ENCODE measurements at regions not wholly inside any gene's neighbourhood (a gene's known extent, or its start where the extent isn't known, plus 50 kb on each side); places are given as distances from the start of the nearest gene placed in this dataset.

DNA sequence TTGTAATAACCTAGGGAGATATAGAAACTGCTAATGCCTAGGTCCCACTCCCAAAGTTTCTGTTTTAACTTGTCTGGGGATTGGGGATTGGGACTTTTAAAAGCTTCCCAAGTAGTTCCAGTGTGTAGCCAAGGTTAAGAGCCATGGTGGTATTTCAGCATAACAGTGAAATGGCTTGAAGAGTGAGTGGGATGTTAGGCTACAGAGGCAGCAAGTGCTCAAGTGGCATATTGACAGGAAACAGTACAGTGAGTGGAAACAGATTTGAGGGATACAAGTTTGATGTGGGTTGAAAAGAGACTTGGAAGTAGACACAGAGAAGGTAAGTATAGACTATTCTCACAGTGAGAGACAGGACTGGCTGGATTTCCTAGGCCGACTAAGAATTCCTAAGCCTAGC, 217.6 kb upstream of the CNKSR2 start:
- Histone ChIP-seq H2AFZ (ENCODE audit: low read length) (no peak overlapping the region), H3K27ac (ENCODE audit: insufficient read depth, low read length) (no peak overlapping the region), H3K27me3 (ENCODE audit: control insufficient read depth, insufficient read depth, low read length) (no peaks in the 10 kb centered on the region), H4K20me1 (ENCODE audit: control insufficient read depth, extremely low read depth, insufficient read depth, low read length) (no peaks in the 10 kb centered on the region), H3K4me3 (replicated peaks in 1 of 4; ENCODE audit: control extremely low read depth in 1 of 4, insufficient read depth in 1 of 4, low read depth in 3 of 4, low read length in 4 of 4) (no peak overlapping the region), H3K79me2 (ENCODE audit: control insufficient read depth, insufficient read depth, low read length) (no peaks in the 10 kb centered on the region), H3K9me3 (ENCODE audit: control insufficient read depth, insufficient read depth, low read depth, low read length) (no peaks in the 10 kb centered on the region), H3K36me3 (ENCODE audit: control insufficient read depth, insufficient read depth, low read length) (no peaks in the 10 kb centered on the region), H3K4me1 (ENCODE audit: control insufficient read depth, extremely low read depth, insufficient read depth, low read length) (no peaks in the 10 kb centered on the region), H3K9ac (ENCODE audit: insufficient read depth, low read length) (no peak overlapping the region), H3K4me2 (ENCODE audit: extremely low read depth, insufficient read depth, low read length) (no peak overlapping the region)
- no peak for DNase-seq (ENCODE audit: low read depth in 2 of 2)
- TF ChIP-seq EZH2 (IDR thresholded peaks at IDR 0.05; ENCODE audit: low read length, missing control alignments) (no peak), CTCF (conservative IDR thresholded peaks at IDR 0.05 in 1 of 2, IDR thresholded peaks at IDR 0.05 in 1 of 2; ENCODE audit: low read depth in 1 of 2, low read length in 2 of 2) (no peak)

DNA sequence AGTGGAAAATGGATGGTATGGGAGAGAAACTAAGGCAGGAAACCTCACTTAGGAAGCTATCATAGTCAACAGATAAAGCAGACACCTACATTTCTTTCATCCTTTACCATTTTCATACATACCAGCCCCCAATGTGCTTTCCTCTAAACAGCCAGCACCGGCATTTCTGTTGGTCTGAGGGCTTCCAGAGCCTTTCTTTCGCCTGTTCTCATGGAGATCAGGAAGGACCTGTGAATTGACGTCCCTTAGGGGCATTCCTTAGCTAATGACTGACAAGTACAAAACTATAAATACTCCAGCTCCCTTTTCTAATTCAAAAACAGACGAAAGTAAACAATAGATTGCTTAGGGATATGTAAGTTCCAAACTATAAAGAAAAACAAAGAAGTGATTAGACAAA, 215.5 kb upstream of the CNKSR2 start:
- TF ChIP-seq EZH2 (IDR thresholded peaks at IDR 0.05; ENCODE audit: low read length, missing control alignments) = no peak
- TF ChIP-seq CTCF (conservative IDR thresholded peaks at IDR 0.05 in 1 of 2, IDR thresholded peaks at IDR 0.05 in 1 of 2; ENCODE audit: low read depth in 1 of 2, low read length in 2 of 2) = no peak
- Histone ChIP-seq H3K27ac (ENCODE audit: insufficient read depth, low read length) (no peak overlapping the region), H3K9ac (ENCODE audit: insufficient read depth, low read length) (no peak overlapping the region), H3K4me1 (ENCODE audit: control insufficient read depth, extremely low read depth, insufficient read depth, low read length) (no peaks in the 10 kb centered on the region), H2AFZ (ENCODE audit: low read length) (no peak overlapping the region), H4K20me1 (ENCODE audit: control insufficient read depth, extremely low read depth, insufficient read depth, low read length) (no peaks in the 10 kb centered on the region), H3K4me2 (ENCODE audit: extremely low read depth, insufficient read depth, low read length) (no peak overlapping the region), H3K4me3 (replicated peaks in 1 of 4; ENCODE audit: control extremely low read depth in 1 of 4, insufficient read depth in 1 of 4, low read depth in 3 of 4, low read length in 4 of 4) (no peak overlapping the region), H3K27me3 (ENCODE audit: control insufficient read depth, insufficient read depth, low read length) (no peaks in the 10 kb centered on the region), H3K9me3 (ENCODE audit: control insufficient read depth, insufficient read depth, low read depth, low read length) (no peaks in the 10 kb centered on the region), H3K36me3 (ENCODE audit: control insufficient read depth, insufficient read depth, low read length) (no peaks in the 10 kb centered on the region), H3K79me2 (ENCODE audit: control insufficient read depth, insufficient read depth, low read length) (no peaks in the 10 kb centered on the region)
- no peak for DNase-seq (ENCODE audit: low read depth in 2 of 2)

- no peak overlapping the region for H3K27ac ChIP-seq (ENCODE audit: insufficient read depth, low read length)
- no peaks in the 10 kb centered on the region for H4K20me1 ChIP-seq (ENCODE audit: control insufficient read depth, extremely low read depth, insufficient read depth, low read length)
- no peaks in the 10 kb centered on the region for H3K9me3 ChIP-seq (ENCODE audit: control insufficient read depth, insufficient read depth, low read depth, low read length)
- no peak for TF ChIP-seq CTCF (conservative IDR thresholded peaks at IDR 0.05 in 1 of 2, IDR thresholded peaks at IDR 0.05 in 1 of 2; ENCODE audit: low read depth in 1 of 2, low read length in 2 of 2)
- TF ChIP-seq EZH2 (IDR thresholded peaks at IDR 0.05; ENCODE audit: low read length, missing control alignments) = no peak
- H2AFZ ChIP-seq (ENCODE audit: low read length) = no peak overlapping the region
- no peak overlapping the region for H3K4me3 ChIP-seq (replicated peaks in 1 of 4; ENCODE audit: control extremely low read depth in 1 of 4, insufficient read depth in 1 of 4, low read depth in 3 of 4, low read length in 4 of 4)
- H3K36me3 ChIP-seq (ENCODE audit: control insufficient read depth, insufficient read depth, low read length) = no peaks in the 10 kb centered on the region
- H3K4me2 ChIP-seq (ENCODE audit: extremely low read depth, insufficient read depth, low read length) = peak overlapping the region; percentile 25
- no peaks in the 10 kb centered on the region for H3K27me3 ChIP-seq (ENCODE audit: control insufficient read depth, insufficient read depth, low read length)
- no peak overlapping the region for H3K9ac ChIP-seq (ENCODE audit: insufficient read depth, low read length)
- H3K79me2 ChIP-seq (ENCODE audit: control insufficient read depth, insufficient read depth, low read length) = no peaks in the 10 kb centered on the region
- H3K4me1 ChIP-seq (ENCODE audit: control insufficient read depth, extremely low read depth, insufficient read depth, low read length) = no peaks in the 10 kb centered on the region
- peak; percentile 5 to 61 for DNase-seq (ENCODE audit: low read depth in 2 of 2)
Measured at GRCh38 chrX:21166272-21166982, 207.8 kb upstream of the CNKSR2 start.

Data from fibroblast of lung (primary cell).